ENCODE measurements at regions not wholly inside any gene's neighbourhood (a gene's known extent, or its start where the extent isn't known, plus 50 kb on each side); places are given as distances from the start of the nearest gene placed in this dataset.

DNA sequence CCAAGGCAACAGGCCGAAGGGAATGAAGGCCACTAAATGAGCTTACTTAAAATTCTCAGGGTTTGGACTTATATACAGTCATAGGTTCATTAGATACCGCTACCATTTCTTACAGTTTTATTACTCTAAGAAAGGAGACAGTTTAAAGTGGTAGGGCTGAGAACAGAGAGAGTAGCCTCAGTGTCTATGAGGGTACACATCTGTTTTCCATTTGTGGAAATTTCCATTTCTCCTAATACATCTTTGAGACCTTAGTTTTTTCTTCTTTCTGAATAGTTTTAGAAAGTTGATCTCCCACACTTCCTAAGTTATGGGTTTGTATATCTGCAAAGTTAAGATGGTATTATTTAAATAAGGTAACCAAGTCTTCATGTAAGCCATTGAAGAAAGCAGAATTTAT lies 1279.1 kb downstream of the NCAM2 start:
- Histone ChIP-seq H3K27me3 (replicated peaks; ENCODE audit: control insufficient read depth, insufficient read depth, low read length, poor library complexity, severe bottlenecking) (no peaks in the 10 kb centered on the region), H3K4me1 (ENCODE audit: control insufficient read depth, insufficient read depth, low read length, poor library complexity, severe bottlenecking) (no peaks in the 10 kb centered on the region), H3K36me3 (ENCODE audit: control insufficient read depth, insufficient read depth, low read length) (no peaks in the 10 kb centered on the region), H3K9me3 (ENCODE audit: control insufficient read depth, low read length) (no peaks in the 10 kb centered on the region), H3K4me3 (ENCODE audit: insufficient read depth, low read depth, low read length, poor library complexity, severe bottlenecking) (no peak overlapping the region), H3K27ac (ENCODE audit: insufficient read depth, low read length, poor library complexity, severe bottlenecking) (no peak overlapping the region)
- no peak for DNase-seq

DNA sequence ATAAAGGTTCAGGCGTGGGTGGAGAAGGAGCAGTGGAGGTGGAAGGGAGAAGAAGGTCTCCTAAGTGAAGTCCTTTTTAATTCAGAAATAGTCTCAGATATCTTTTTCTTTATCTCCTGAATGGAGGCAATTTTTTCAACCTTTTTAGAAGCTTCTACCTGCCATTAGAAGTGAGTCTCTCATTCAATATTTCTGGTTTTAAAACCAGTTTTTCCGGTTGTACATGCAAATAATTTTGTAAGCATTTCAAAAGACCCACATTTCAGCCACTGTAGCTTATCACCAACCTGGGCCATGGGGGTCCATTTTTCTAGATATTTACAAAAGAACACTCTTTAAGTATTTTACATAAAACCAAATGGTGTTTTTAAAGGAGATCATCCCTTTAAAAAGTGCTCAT lies 1280.2 kb downstream of the NCAM2 start:
- H3K36me3 ChIP-seq (ENCODE audit: control insufficient read depth, insufficient read depth, low read length) = no peaks in the 10 kb centered on the region

GRCh38 chr21:22280851-22281250 lies 1282.6 kb downstream of the NCAM2 start:
- H3K27ac ChIP-seq (ENCODE audit: insufficient read depth, low read length, poor library complexity, severe bottlenecking) = no peak overlapping the region
- no peaks in the 10 kb centered on the region for H3K9me3 ChIP-seq (ENCODE audit: control insufficient read depth, low read length)
- no peak for DNase-seq
- no peaks in the 10 kb centered on the region for H3K4me1 ChIP-seq (ENCODE audit: control insufficient read depth, insufficient read depth, low read length, poor library complexity, severe bottlenecking)
- H3K4me3 ChIP-seq (ENCODE audit: insufficient read depth, low read depth, low read length, poor library complexity, severe bottlenecking) = no peak overlapping the region
- no peaks in the 10 kb centered on the region for H3K36me3 ChIP-seq (ENCODE audit: control insufficient read depth, insufficient read depth, low read length)
- H3K27me3 ChIP-seq (replicated peaks; ENCODE audit: control insufficient read depth, insufficient read depth, low read length, poor library complexity, severe bottlenecking) = no peaks in the 10 kb centered on the region

More for the DNA sequence above, 1280.2 kb downstream of the NCAM2 start:
- H3K27me3 ChIP-seq (replicated peaks; ENCODE audit: control insufficient read depth, insufficient read depth, low read length, poor library complexity, severe bottlenecking) = no peaks in the 10 kb centered on the region
- no peak for DNase-seq
- H3K9me3 ChIP-seq (ENCODE audit: control insufficient read depth, low read length) = no peaks in the 10 kb centered on the region
- H3K27ac ChIP-seq (ENCODE audit: insufficient read depth, low read length, poor library complexity, severe bottlenecking) = no peak overlapping the region
- H3K4me3 ChIP-seq (ENCODE audit: insufficient read depth, low read depth, low read length, poor library complexity, severe bottlenecking) = no peak overlapping the region
- H3K4me1 ChIP-seq (ENCODE audit: control insufficient read depth, insufficient read depth, low read length, poor library complexity, severe bottlenecking) = no peaks in the 10 kb centered on the region

GRCh38 chr21:22288885-22289499 lies 1290.8 kb downstream of the NCAM2 start:
- Histone ChIP-seq H3K27ac (ENCODE audit: insufficient read depth, low read length, poor library complexity, severe bottlenecking) (no peak overlapping the region), H3K9me3 (ENCODE audit: control insufficient read depth, low read length) (no peaks in the 10 kb centered on the region), H3K4me3 (ENCODE audit: insufficient read depth, low read depth, low read length, poor library complexity, severe bottlenecking) (no peak overlapping the region), H3K36me3 (ENCODE audit: control insufficient read depth, insufficient read depth, low read length) (no peaks in the 10 kb centered on the region), H3K27me3 (replicated peaks; ENCODE audit: control insufficient read depth, insufficient read depth, low read length, poor library complexity, severe bottlenecking) (no peaks in the 10 kb centered on the region), H3K4me1 (ENCODE audit: control insufficient read depth, insufficient read depth, low read length, poor library complexity, severe bottlenecking) (no peaks in the 10 kb centered on the region)
- DNase-seq = no peak

- no peaks in the 10 kb centered on the region for H3K27me3 ChIP-seq (replicated peaks; ENCODE audit: control insufficient read depth, insufficient read depth, low read length, poor library complexity, severe bottlenecking)
- no peak for DNase-seq
- H3K4me1 ChIP-seq (ENCODE audit: control insufficient read depth, insufficient read depth, low read length, poor library complexity, severe bottlenecking) = no peaks in the 10 kb centered on the region
- H3K27ac ChIP-seq (ENCODE audit: insufficient read depth, low read length, poor library complexity, severe bottlenecking) = no peak overlapping the region
- H3K36me3 ChIP-seq (ENCODE audit: control insufficient read depth, insufficient read depth, low read length) = no peaks in the 10 kb centered on the region
- no peak overlapping the region for H3K4me3 ChIP-seq (ENCODE audit: insufficient read depth, low read depth, low read length, poor library complexity, severe bottlenecking)
- no peaks in the 10 kb centered on the region for H3K9me3 ChIP-seq (ENCODE audit: control insufficient read depth, low read length)
Observed at GRCh38 chr21:22292144-22292543, 1293.9 kb downstream of the NCAM2 start.

DNA sequence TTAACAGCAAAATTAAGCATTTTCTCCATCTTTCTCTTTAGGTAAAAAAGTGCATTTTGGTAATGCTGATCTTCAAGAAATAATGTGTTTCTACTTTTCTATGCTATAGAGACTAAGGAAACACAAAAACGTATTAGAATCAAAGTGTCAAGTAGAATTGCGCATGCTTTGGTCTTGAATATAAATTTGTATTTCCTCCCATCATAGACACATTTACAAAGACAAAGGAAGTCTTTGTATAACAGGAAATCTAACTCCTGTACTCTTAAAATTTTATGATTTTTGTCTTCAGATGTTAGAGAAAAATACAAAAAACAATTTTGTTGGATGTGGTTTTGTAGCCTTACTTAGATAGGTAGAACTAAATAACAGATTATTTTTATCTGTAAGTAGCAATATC lies 1299.4 kb downstream of the NCAM2 start:
- Histone ChIP-seq H3K9me3 (ENCODE audit: control insufficient read depth, low read length) (no peaks in the 10 kb centered on the region), H3K36me3 (ENCODE audit: control insufficient read depth, insufficient read depth, low read length) (no peaks in the 10 kb centered on the region), H3K4me1 (ENCODE audit: control insufficient read depth, insufficient read depth, low read length, poor library complexity, severe bottlenecking) (no peaks in the 10 kb centered on the region), H3K27ac (ENCODE audit: insufficient read depth, low read length, poor library complexity, severe bottlenecking) (no peak overlapping the region), H3K27me3 (replicated peaks; ENCODE audit: control insufficient read depth, insufficient read depth, low read length, poor library complexity, severe bottlenecking) (no peaks in the 10 kb centered on the region), H3K4me3 (ENCODE audit: insufficient read depth, low read depth, low read length, poor library complexity, severe bottlenecking) (no peak overlapping the region)
- DNase-seq = no peak

- Histone ChIP-seq H3K36me3 (ENCODE audit: control insufficient read depth, insufficient read depth, low read length) (no peaks in the 10 kb centered on the region), H3K27me3 (replicated peaks; ENCODE audit: control insufficient read depth, insufficient read depth, low read length, poor library complexity, severe bottlenecking) (no peaks in the 10 kb centered on the region), H3K9me3 (ENCODE audit: control insufficient read depth, low read length) (no peaks in the 10 kb centered on the region), H3K4me1 (ENCODE audit: control insufficient read depth, insufficient read depth, low read length, poor library complexity, severe bottlenecking) (no peaks in the 10 kb centered on the region), H3K4me3 (ENCODE audit: insufficient read depth, low read depth, low read length, poor library complexity, severe bottlenecking) (no peak overlapping the region), H3K27ac (ENCODE audit: insufficient read depth, low read length, poor library complexity, severe bottlenecking) (no peak overlapping the region)
- DNase-seq = no peak
Observed at GRCh38 chr21:22311741-22312462, 1313.7 kb downstream of the NCAM2 start.

GRCh38 chr21:22314963-22315362 lies 1316.8 kb downstream of the NCAM2 start:
- Histone ChIP-seq H3K27me3 (replicated peaks; ENCODE audit: control insufficient read depth, insufficient read depth, low read length, poor library complexity, severe bottlenecking) (no peaks in the 10 kb centered on the region), H3K4me1 (ENCODE audit: control insufficient read depth, insufficient read depth, low read length, poor library complexity, severe bottlenecking) (no peaks in the 10 kb centered on the region), H3K9me3 (ENCODE audit: control insufficient read depth, low read length) (no peaks in the 10 kb centered on the region), H3K36me3 (ENCODE audit: control insufficient read depth, insufficient read depth, low read length) (no peaks in the 10 kb centered on the region), H3K4me3 (ENCODE audit: insufficient read depth, low read depth, low read length, poor library complexity, severe bottlenecking) (no peak overlapping the region), H3K27ac (ENCODE audit: insufficient read depth, low read length, poor library complexity, severe bottlenecking) (no peak overlapping the region)
- DNase-seq = no peak

DNA sequence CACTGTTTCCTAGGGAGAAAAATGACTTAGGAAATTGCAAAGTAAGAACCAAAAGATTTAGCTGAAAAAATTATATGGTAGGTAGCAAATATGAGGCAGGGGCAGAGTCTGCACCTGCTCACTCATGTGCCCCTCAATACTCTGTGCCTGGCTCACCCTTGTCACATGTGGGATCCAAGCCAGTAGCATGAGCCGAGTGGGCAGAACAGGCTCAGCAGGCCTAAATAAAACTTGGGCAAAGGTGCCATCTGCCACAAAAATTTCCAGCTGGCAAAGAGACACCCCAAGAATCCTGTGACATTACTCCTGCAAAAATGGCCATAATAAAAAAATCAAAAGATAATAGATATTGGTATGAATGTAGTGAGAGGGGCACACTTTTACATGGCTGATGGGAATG lies 1321.2 kb downstream of the NCAM2 start:
- H3K9me3 ChIP-seq (ENCODE audit: control insufficient read depth, low read length) = no peaks in the 10 kb centered on the region
- H3K36me3 ChIP-seq (ENCODE audit: control insufficient read depth, insufficient read depth, low read length) = no peaks in the 10 kb centered on the region
- H3K4me3 ChIP-seq (ENCODE audit: insufficient read depth, low read depth, low read length, poor library complexity, severe bottlenecking) = no peak overlapping the region
- H3K27ac ChIP-seq (ENCODE audit: insufficient read depth, low read length, poor library complexity, severe bottlenecking) = no peak overlapping the region
- no peaks in the 10 kb centered on the region for H3K4me1 ChIP-seq (ENCODE audit: control insufficient read depth, insufficient read depth, low read length, poor library complexity, severe bottlenecking)
- no peaks in the 10 kb centered on the region for H3K27me3 ChIP-seq (replicated peaks; ENCODE audit: control insufficient read depth, insufficient read depth, low read length, poor library complexity, severe bottlenecking)
- no peak for DNase-seq

DNA sequence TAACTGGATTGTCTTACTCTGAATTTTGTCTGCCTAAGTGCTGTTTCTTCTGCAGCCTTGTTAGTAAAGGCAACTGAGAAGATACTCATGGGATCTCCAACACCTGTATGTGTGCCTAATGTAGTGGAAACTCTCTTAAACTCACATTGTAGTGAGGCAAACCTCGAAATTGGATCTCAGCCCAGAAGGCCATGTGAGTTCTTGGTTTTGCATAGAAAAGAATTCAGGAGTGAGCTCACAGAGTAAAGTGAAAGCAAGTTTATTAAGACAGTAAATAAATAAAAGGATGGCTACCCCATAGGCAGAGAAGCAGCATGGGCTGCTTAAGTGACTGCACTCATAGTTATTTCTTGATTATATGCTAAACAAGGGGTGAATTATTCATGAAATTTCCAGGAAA lies 1344.7 kb downstream of the NCAM2 start:
- H3K9me3 ChIP-seq (ENCODE audit: control insufficient read depth, low read length) = no peaks in the 10 kb centered on the region

More for the DNA sequence above, 1344.7 kb downstream of the NCAM2 start:
- Histone ChIP-seq H3K4me3 (ENCODE audit: insufficient read depth, low read depth, low read length, poor library complexity, severe bottlenecking) (no peak overlapping the region), H3K4me1 (ENCODE audit: control insufficient read depth, insufficient read depth, low read length, poor library complexity, severe bottlenecking) (no peaks in the 10 kb centered on the region), H3K36me3 (ENCODE audit: control insufficient read depth, insufficient read depth, low read length) (no peaks in the 10 kb centered on the region), H3K27me3 (replicated peaks; ENCODE audit: control insufficient read depth, insufficient read depth, low read length, poor library complexity, severe bottlenecking) (no peaks in the 10 kb centered on the region), H3K27ac (ENCODE audit: insufficient read depth, low read length, poor library complexity, severe bottlenecking) (no peak overlapping the region)
- DNase-seq = no peak

Measured in effector memory CD4-positive, alpha-beta T cell (primary cell).